ENCODE measurements at regions not wholly inside any gene's neighbourhood (a gene's known extent, or its start where the extent isn't known, plus 50 kb on each side); places are given as distances from the start of the nearest gene placed in this dataset.

GRCh38 chr9:107588393-107588792, 98.8 kb upstream of the KLF4 start:
- DNase-seq (ENCODE audit: extremely low read depth, low read depth) = no peak
- TF ChIP-seq CTCF (IDR thresholded peaks at IDR 0.05; ENCODE audit: low read depth, low read length, missing control alignments) = no peak
- no peak overlapping the region for H3K4me3 ChIP-seq (replicated peaks; ENCODE audit: low read depth, low read length)

- H3K4me3 ChIP-seq (replicated peaks; ENCODE audit: low read depth, low read length) = no peak overlapping the region
- TF ChIP-seq CTCF (IDR thresholded peaks at IDR 0.05; ENCODE audit: low read depth, low read length, missing control alignments) = no peak
- no peak for DNase-seq (ENCODE audit: extremely low read depth, low read depth)
Measured at GRCh38 chr9:107587191-107587963, 97.8 kb upstream of the KLF4 start.

GRCh38 chr9:107586493-107586892, 96.9 kb upstream of the KLF4 start:
- H3K4me3 ChIP-seq (replicated peaks; ENCODE audit: low read depth, low read length) = no peak overlapping the region
- DNase-seq (ENCODE audit: extremely low read depth, low read depth) = no peak
- TF ChIP-seq CTCF (IDR thresholded peaks at IDR 0.05; ENCODE audit: low read depth, low read length, missing control alignments) = no peak

GRCh38 chr9:107585465-107585864, 95.9 kb upstream of the KLF4 start:
- no peak for DNase-seq (ENCODE audit: extremely low read depth, low read depth)
- TF ChIP-seq CTCF (IDR thresholded peaks at IDR 0.05; ENCODE audit: low read depth, low read length, missing control alignments) = no peak
- no peak overlapping the region for H3K4me3 ChIP-seq (replicated peaks; ENCODE audit: low read depth, low read length)

- no peak for TF ChIP-seq CTCF (IDR thresholded peaks at IDR 0.05; ENCODE audit: low read depth, low read length, missing control alignments)
- no peak overlapping the region for H3K4me3 ChIP-seq (replicated peaks; ENCODE audit: low read depth, low read length)
- DNase-seq (ENCODE audit: extremely low read depth, low read depth) = no peak
Measured at GRCh38 chr9:107584944-107585343, 95.4 kb upstream of the KLF4 start.

GRCh38 chr9:107584186-107584585, 94.6 kb upstream of the KLF4 start:
- DNase-seq (ENCODE audit: extremely low read depth, low read depth) = no peak
- no peak for TF ChIP-seq CTCF (IDR thresholded peaks at IDR 0.05; ENCODE audit: low read depth, low read length, missing control alignments)
- no peak overlapping the region for H3K4me3 ChIP-seq (replicated peaks; ENCODE audit: low read depth, low read length)

Measured in HFF-Myc (cell line).